OCI-M1 (cell line): ENCODE measurements at regions not wholly inside any gene's neighbourhood (a gene's known extent, or its start where the extent isn't known, plus 50 kb on each side); places are given as distances from the start of the nearest gene placed in this dataset.

Experiments
- DNase-seq: peaks from one replicate; lab custom pipeline; 2025; lab: John Stamatoyannopoulos, UW

DNA sequence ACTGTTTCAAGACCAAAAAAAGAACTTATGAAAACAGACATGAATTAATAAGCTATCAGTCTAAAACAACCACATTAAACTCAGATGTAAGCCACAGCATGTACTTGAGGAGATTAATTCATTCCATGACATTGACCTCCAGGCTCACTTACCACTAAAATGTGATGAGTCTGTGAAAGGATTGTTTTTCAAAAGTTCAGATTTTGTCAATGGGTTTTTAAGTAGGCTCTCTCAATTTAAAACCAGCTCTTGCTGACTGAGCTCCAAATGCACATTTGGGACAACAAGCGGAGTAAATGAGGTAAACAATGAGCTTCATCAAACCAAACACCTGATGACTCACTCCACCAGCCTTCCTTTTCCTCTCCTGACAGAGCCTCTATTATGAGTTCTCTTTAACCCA is 197.0 kb downstream of the SIM1 start:
- no peak for DNase-seq

GRCh38 chr6:100266494-100267401 is 198.0 kb downstream of the SIM1 start:
- DNase-seq = no peak

- no peak for DNase-seq
These were observed 202.6 kb downstream of the SIM1 start for GRCh38 chr6:100262086-100262485.

DNA sequence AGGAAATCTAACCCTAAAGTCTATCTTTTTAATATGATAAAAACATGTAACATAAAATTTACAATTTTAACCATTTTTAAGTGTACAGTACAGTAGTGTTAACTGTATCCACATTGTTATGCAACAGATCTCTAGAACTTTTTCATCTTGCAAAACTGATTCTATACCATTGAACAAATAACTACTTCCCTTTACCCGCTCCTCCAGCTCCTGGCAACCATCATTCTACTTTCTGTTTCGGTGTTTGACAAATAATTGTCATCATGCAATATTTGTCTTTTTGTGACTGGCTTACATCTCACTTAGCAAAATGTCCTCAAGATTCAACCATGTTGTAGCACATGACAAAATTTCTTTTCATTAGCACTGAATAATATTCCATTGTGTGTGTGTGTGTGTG is 203.2 kb downstream of the SIM1 start:
- peak; percentile 76 for DNase-seq

DNA sequence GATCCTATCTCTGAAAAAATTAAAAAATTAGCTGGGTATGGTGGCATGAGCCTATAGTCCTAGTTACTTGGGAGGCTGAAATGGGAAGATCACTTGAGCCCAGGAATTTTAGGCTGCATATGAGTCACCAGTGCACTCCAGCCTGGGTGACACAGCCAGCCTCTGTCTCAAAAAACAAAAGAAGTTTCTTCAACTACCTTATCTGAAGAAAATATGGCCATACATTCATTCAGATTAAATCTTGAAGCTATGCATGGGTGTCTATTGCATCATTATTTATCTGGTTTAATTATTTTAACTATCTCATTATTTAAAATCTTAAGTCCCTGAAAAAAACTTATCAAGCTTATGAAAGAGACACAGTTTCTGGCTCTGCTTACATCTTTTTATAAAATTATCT is 204.1 kb downstream of the SIM1 start:
- DNase-seq = peak; percentile 52

- no peak for DNase-seq
These were observed 204.9 kb downstream of the SIM1 start for GRCh38 chr6:100259865-100260264.

- DNase-seq = peak; percentile 69
These were observed 206.0 kb downstream of the SIM1 start for GRCh38 chr6:100258752-100259151.

- DNase-seq = peak; percentile 94
These were observed 206.8 kb downstream of the SIM1 start for GRCh38 chr6:100257793-100258395.

GRCh38 chr6:100255701-100256100 is 209.0 kb downstream of the SIM1 start:
- DNase-seq = no peak

GRCh38 chr6:100247123-100247522 is 217.6 kb downstream of the SIM1 start:
- DNase-seq = no peak

DNA sequence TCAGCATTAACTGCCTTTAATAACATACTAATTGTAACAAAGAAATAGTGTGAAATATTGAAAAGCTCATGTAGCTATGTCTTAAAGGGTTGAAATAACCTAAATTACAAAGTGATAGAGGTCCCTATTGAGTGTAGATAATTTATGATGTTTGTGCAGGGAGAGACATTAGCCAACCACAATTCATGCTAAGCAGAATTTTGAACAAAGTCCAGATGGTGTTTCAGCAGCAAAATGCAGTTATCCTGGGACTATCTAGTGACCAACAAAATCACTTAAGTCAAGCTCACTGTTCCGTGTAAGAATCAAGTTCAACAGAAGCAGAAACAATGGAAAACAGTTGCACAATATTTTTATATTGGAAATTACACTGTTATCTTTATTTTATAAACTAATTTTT is 218.5 kb downstream of the SIM1 start:
- no peak for DNase-seq

DNA sequence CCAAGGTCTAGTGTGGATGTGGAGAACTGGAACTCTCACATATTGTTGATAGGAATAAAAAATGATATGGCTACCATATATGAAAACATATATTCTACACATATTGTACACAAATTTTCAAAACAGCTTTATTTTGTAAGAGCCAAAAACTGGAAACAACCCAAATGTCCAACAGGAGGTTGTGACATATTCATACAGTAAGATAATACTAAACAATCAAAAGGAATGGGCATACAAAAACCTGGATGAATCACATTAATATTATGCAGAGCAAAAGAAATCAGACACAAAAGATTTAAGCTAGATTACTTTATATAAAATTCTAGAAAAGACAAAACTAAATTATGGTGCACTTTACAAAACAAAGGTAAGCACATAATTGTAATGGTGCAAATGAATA is 223.9 kb downstream of the SIM1 start:
- DNase-seq = no peak

- no peak for DNase-seq
These were observed 226.9 kb downstream of the SIM1 start for GRCh38 chr6:100237821-100238220.

- DNase-seq = no peak
These were observed 228.3 kb downstream of the SIM1 start for GRCh38 chr6:100236389-100236788.

DNA sequence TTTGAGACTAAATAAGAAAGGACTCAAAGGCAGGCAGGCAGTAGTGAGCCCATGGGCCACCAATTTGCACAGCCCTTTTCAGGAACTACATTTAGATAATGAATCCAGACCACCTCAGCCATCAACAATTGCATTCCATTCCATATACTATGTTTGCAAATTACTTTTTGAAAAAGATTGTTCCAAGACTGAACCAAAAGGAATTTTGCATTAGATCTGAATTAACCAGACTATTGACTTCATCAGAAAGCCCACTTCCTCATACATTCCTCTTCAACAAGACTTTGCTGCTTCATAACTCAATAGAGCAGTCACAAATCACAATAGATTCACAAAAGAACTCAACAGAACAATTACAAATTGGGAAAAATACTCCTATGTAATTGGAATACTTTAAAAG is 229.1 kb downstream of the SIM1 start:
- no peak for DNase-seq

GRCh38 chr6:100234625-100235024 is 230.1 kb downstream of the SIM1 start:
- no peak for DNase-seq

GRCh38 chr6:100232781-100233573 is 231.7 kb downstream of the SIM1 start:
- no peak for DNase-seq

DNA sequence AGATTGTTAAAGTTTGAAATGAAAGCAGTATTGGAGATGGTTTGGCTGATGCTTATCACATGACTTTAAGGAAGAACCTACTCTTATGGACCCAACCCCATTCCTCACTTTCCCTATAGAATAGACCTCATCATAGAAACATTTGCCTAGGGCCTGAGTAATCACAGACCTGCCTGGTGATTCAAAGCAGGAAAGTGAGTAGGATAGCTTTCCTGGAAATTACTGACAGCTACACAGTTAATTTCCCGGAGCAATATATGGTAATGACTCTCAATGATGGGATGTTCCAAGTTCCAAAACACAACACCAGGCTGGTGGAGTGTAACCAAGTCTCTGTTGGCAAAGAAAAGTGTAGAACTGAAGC is 233.8 kb downstream of the SIM1 start:
- DNase-seq = no peak

GRCh38 chr6:100230115-100230952 is 234.4 kb downstream of the SIM1 start:
- DNase-seq = peak; percentile 27

- DNase-seq = peak; percentile 48
These were observed 235.2 kb downstream of the SIM1 start for GRCh38 chr6:100229512-100229911.

DNA sequence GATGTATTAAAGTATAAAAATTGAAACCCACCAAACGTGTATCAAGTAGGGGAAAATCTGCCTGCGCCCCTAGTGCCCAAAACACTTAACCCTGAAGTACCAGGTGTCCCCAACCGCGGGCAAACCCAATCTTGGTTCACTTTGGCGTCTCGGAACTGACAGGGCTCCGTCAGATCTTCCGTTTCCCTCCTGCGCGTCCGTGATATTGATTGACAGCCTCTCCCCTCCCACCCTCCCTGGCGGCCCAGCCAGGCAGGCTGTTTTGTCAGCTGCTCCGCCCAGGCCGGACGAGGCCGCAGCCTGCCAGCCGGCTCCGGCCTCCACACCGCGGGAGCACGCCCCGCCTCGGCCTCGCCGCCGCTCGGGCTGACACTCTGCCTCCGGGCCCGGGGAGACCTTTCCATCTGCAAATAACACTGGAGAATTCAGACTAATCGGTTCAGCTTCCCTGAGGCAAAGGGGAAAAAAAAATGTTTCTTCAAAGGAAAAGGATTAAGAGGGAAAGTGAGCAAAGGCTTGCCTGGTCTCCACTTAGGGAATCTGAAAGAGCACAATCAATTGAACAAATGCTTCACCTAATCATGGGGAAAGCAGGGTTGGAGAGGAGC is 234.9 kb upstream of the MCHR2 start:
- peak; percentile 95 for DNase-seq
